Lower lobe of right lung (tissue), 2 donors: ENCODE measurements at regions not wholly inside any gene's neighbourhood (a gene's known extent, or its start where the extent isn't known, plus 50 kb on each side); places are given as distances from the start of the nearest gene placed in this dataset.
A peak's percentile ranks its signal among the peaks of the same experiment; 100 is the strongest.

Experiments
- ATAC-seq, 2 donors: fragments of 200-7000 bp; cut with Tn5 transposase; one replicate each; pipeline ENCODE4 v1.9.1; 2020 to 2022; ENCODE audit warnings: mild to moderate bottlenecking in 2 of 2, moderate library complexity in 2 of 2
- DNase-seq: peaks from one replicate; pipeline ENCODE4 v3.0.0-alpha.2; 2020
- H3K27ac ChIP-seq: fragments of 200-600 bp; one replicate; pipeline ENCODE4 v1.8.0; 2022
- H3K27me3 ChIP-seq: fragments of 200-600 bp; one replicate; pipeline ENCODE4 v1.8.0; 2022; ENCODE audit warnings: low read depth
- H3K36me3 ChIP-seq: fragments of 200-600 bp; one replicate; pipeline ENCODE4 v1.8.0; 2022; ENCODE audit warnings: mild to moderate bottlenecking
- H3K4me1 ChIP-seq: fragments of 200-600 bp; one replicate; pipeline ENCODE4 v1.8.0; 2022
- H3K4me3 ChIP-seq: fragments of 200-600 bp; one replicate; pipeline ENCODE4 v1.8.0; 2022; ENCODE audit warnings: mild to moderate bottlenecking
- H3K9me3 ChIP-seq: fragments of 200-600 bp; one replicate; pipeline ENCODE4 v1.8.0; 2022
- CTCF ChIP-seq: fragments of 200-600 bp; IDR thresholded peaks from one replicate; pipeline ENCODE4 v1.8.0; 2022; ENCODE audit warnings: antibody characterized with exemption, mild to moderate bottlenecking
- intact Hi-C: fragments of 100-400 bp; cut with DNase I; formaldehyde crosslinking; loops from one replicate; pipeline ENCODE4 v1.11.0; 2022
- donor health status: DM: no; HTN: yes; CAD: no; lungs with severe emphysema.

GRCh38 chr5:167649471-167649870, 642.0 kb upstream of the WWC1 start:
- Histone ChIP-seq H3K9me3 (no peaks in the 10 kb centered on the region), H3K4me1 (peaks cover 3% of the 10 kb centered on the region), H3K4me3 (no peak overlapping the region), H3K27ac (no peak overlapping the region), H3K27me3 (no peaks in the 10 kb centered on the region), H3K36me3 (no peaks in the 10 kb centered on the region)
- DNase-seq (no peak), ATAC-seq (no peak)
- TF ChIP-seq CTCF = no peak
- intact Hi-C loops = no loop called here

GRCh38 chr5:167652690-167653089, 638.8 kb upstream of the WWC1 start:
- intact Hi-C loops = no loop called here
- ATAC-seq (no peak), DNase-seq (no peak)
- H3K27ac ChIP-seq = no peak overlapping the region
- no peak overlapping the region for H3K4me3 ChIP-seq
- no peaks in the 10 kb centered on the region for H3K36me3 ChIP-seq
- no peaks in the 10 kb centered on the region for H3K27me3 ChIP-seq
- no peaks in the 10 kb centered on the region for H3K9me3 ChIP-seq
- H3K4me1 ChIP-seq = no peaks in the 10 kb centered on the region
- TF ChIP-seq CTCF = no peak

- peak in 1 of 2 donors; percentile 51 for ATAC-seq
- Histone ChIP-seq H3K27me3 (no peaks in the 10 kb centered on the region), H3K4me1 (no peaks in the 10 kb centered on the region), H3K9me3 (no peaks in the 10 kb centered on the region), H3K4me3 (no peak overlapping the region), H3K27ac (no peak overlapping the region), H3K36me3 (no peaks in the 10 kb centered on the region)
- no peak for TF ChIP-seq CTCF
- intact Hi-C loops = no loop called here
- no peak for DNase-seq
These were observed 637.8 kb upstream of the WWC1 start for GRCh38 chr5:167653645-167654106.

GRCh38 chr5:167657016-167657415, 634.4 kb upstream of the WWC1 start:
- Histone ChIP-seq H3K36me3 (no peaks in the 10 kb centered on the region), H3K9me3 (no peaks in the 10 kb centered on the region), H3K4me3 (no peak overlapping the region), H3K27me3 (no peaks in the 10 kb centered on the region), H3K27ac (no peak overlapping the region), H3K4me1 (no peaks in the 10 kb centered on the region)
- ATAC-seq (peak in 1 of 2 donors; percentile 43), DNase-seq (no peak)
- TF ChIP-seq CTCF = no peak
- intact Hi-C loops = no loop called here

- ATAC-seq = no peak
- Histone ChIP-seq H3K36me3 (no peaks in the 10 kb centered on the region), H3K4me3 (no peak overlapping the region), H3K27me3 (no peaks in the 10 kb centered on the region), H3K4me1 (no peaks in the 10 kb centered on the region), H3K9me3 (no peaks in the 10 kb centered on the region), H3K27ac (no peak overlapping the region)
- DNase-seq = no peak
- intact Hi-C loops = no loop called here
- no peak for TF ChIP-seq CTCF
These were observed 632.6 kb upstream of the WWC1 start for GRCh38 chr5:167658889-167659288.

- DNase-seq = no peak
- intact Hi-C loops = no loop called here
- Histone ChIP-seq H3K36me3 (no peaks in the 10 kb centered on the region), H3K4me1 (no peaks in the 10 kb centered on the region), H3K27me3 (no peaks in the 10 kb centered on the region), H3K4me3 (no peak overlapping the region), H3K9me3 (no peaks in the 10 kb centered on the region), H3K27ac (no peak overlapping the region)
- TF ChIP-seq CTCF = no peak
- no peak for ATAC-seq
These were observed 629.8 kb upstream of the WWC1 start for GRCh38 chr5:167661605-167662004.
